ENCODE measurements at regions not wholly inside any gene's neighbourhood (a gene's known extent, or its start where the extent isn't known, plus 50 kb on each side); places are given as distances from the start of the nearest gene placed in this dataset.

GRCh38 chr5:61758711-61759110 is 426.7 kb downstream of the ZSWIM6 start:
- POLR2A ChIA-PET (ENCODE audit: partially characterized antibody): no interaction called here
- no peaks in the 10 kb centered on the region; a peak in 1 of 7 replicates for H3K4me1 ChIP-seq (replicated peaks in 1 of 4; ENCODE audit: control insufficient read depth in 3 of 4, insufficient read depth in 4 of 4, low read length in 3 of 4)
- WGBS, 2 experiments (ENCODE audit: extremely low coverage in 1 of 2, insufficient coverage in 1 of 2, insufficient read length in 1 of 2, insufficient replicate concordance in 2 of 2, low coverage in 1 of 2, low lambda C conversion rate in 2 of 2, missing lambda C conversion rate in 1 of 2): 84% methylated on average over 6 of the region's 6 CpGs; no CpG with 5 or more reads in 1 of the 2 experiments
- H3K79me2 ChIP-seq (ENCODE audit: control insufficient read depth in 1 of 2, insufficient read depth in 2 of 2, low read length in 2 of 2): no peaks in the 10 kb centered on the region
- H2BK15ac ChIP-seq (ENCODE audit: low read length): no peak overlapping the region
- H2BK120ac ChIP-seq (replicated peaks; ENCODE audit: low read depth, low read length): no peak overlapping the region
- no peak for TF ChIP-seq KDM1A (IDR thresholded peaks at IDR 0.05; ENCODE audit: borderline replicate concordance, low read length)
- no peak for TF ChIP-seq CBX5 (IDR thresholded peaks at IDR 0.05; ENCODE audit: low read depth, low read length)
- no peak for TF ChIP-seq RFX5 (IDR thresholded peaks at IDR 0.05; ENCODE audit: borderline replicate concordance, low read depth, low read length)
- no peak for TF ChIP-seq BCL11A (IDR thresholded peaks at IDR 0.05; ENCODE audit: low read depth in 2 of 2, low read length in 2 of 2)
- no peak for TF ChIP-seq BRCA1 (IDR thresholded peaks at IDR 0.05; ENCODE audit: low read depth, low read length)
- CTCF ChIA-PET (ENCODE audit: partially characterized antibody): interaction anchor here (0.7 to 1.4 kb wide), 2 partner anchors 10 to 22 kb away, joined by 3 to 6 read pairs; no protein-coding TSS in a partner anchor
- no peak overlapping the region for H3K9ac ChIP-seq (replicated peaks in 1 of 4; ENCODE audit: extremely low read depth in 1 of 4, low read depth in 3 of 4, low read length in 3 of 4)
- no peak overlapping the region for H3K56ac ChIP-seq (replicated peaks; ENCODE audit: insufficient read length, low read depth, low read length)
- no peak overlapping the region for H2BK5ac ChIP-seq (ENCODE audit: low read depth, low read length)
- H2BK20ac ChIP-seq (ENCODE audit: low read length): no peak overlapping the region
- FAIRE-seq (no peak), DNase-seq (ENCODE audit: low read depth in 1 of 2, low spot score in 2 of 2) (no peak)
- H4K91ac ChIP-seq (replicated peaks; ENCODE audit: insufficient read length, low read length): no peak overlapping the region
- H3K79me1 ChIP-seq (ENCODE audit: low read depth, low read length): no peaks in the 10 kb centered on the region
- no peak overlapping the region for H3K4me3 ChIP-seq (ENCODE audit: extremely low read depth in 1 of 4, insufficient read depth in 2 of 4, low read depth in 3 of 4, low read length in 4 of 4)
- H4K5ac ChIP-seq (ENCODE audit: insufficient read length, low read depth, low read length): no peak overlapping the region
- no peak overlapping the region for H2BK12ac ChIP-seq (ENCODE audit: low read depth, low read length)
- H3K36me3 ChIP-seq (ENCODE audit: control insufficient read depth in 2 of 4, insufficient read depth in 4 of 4, low read length in 3 of 4): no peaks in the 10 kb centered on the region
- no peak overlapping the region for H3K23ac ChIP-seq (ENCODE audit: insufficient read length)
- no peak overlapping the region for H2AK5ac ChIP-seq (ENCODE audit: low read depth, low read length)
- no peak overlapping the region for H3K4ac ChIP-seq (replicated peaks; ENCODE audit: insufficient read length, low read depth, low read length)
- H3K18ac ChIP-seq (ENCODE audit: extremely low read depth, low read length): no peak overlapping the region
- H2AFZ ChIP-seq (ENCODE audit: low read length): no peak overlapping the region
- H3K9me3 ChIP-seq (ENCODE audit: insufficient read depth in 2 of 2, low read depth in 1 of 2, low read length in 1 of 2): peaks cover 0 to 6% of the 10 kb centered on the region in 2 experiments; a peak in 1 of 4 replicates
- H3K27ac ChIP-seq (ENCODE audit: low read depth, low read length): no peak overlapping the region
- no peak overlapping the region for H3K14ac ChIP-seq (ENCODE audit: insufficient read length)
- no peaks in the 10 kb centered on the region for H3K27me3 ChIP-seq (replicated peaks in 1 of 4; ENCODE audit: control insufficient read depth in 3 of 4, extremely low read depth in 1 of 4, insufficient read depth in 3 of 4, low read length in 3 of 4)
- H4K8ac ChIP-seq (ENCODE audit: extremely low read depth, insufficient read depth, low read length): no peak overlapping the region
- no peaks in the 10 kb centered on the region for H4K20me1 ChIP-seq (replicated peaks in 1 of 2; ENCODE audit: control insufficient read depth in 1 of 2, insufficient read depth in 2 of 2, low read length in 2 of 2)
- H3K23me2 ChIP-seq (ENCODE audit: low read depth, low read length): no peaks in the 10 kb centered on the region
- no peak overlapping the region for H3K4me2 ChIP-seq (ENCODE audit: insufficient read depth in 1 of 2, low read depth in 2 of 2, low read length in 2 of 2)
